ENCODE measurements at regions not wholly inside any gene's neighbourhood (a gene's known extent, or its start where the extent isn't known, plus 50 kb on each side); places are given as distances from the start of the nearest gene placed in this dataset.

DNA sequence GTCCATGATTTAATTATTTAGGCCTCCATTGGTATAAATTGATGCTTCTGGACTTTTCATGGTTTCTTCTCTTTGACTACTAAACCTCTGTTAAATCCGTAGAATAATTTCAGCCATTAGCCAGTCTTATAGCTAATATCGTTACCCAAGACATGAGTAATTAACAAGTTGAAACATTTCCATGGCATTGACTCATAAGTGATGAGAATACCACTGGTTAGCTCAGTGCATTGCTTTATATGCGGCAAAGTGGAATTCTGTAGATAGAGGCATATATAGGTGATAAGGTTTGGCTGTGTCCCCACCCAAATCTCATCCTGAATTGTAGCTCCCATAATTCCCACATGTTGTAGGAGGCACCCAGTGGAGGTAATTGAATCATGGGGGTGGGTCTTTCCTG lies 80.6 kb downstream of the VCX2 start:
- no peaks in the 10 kb centered on the region for H3K27me3 ChIP-seq (ENCODE audit: control insufficient read depth, low read length)
- H3K36me3 ChIP-seq (ENCODE audit: control insufficient read depth, low read length) = no peaks in the 10 kb centered on the region

DNA sequence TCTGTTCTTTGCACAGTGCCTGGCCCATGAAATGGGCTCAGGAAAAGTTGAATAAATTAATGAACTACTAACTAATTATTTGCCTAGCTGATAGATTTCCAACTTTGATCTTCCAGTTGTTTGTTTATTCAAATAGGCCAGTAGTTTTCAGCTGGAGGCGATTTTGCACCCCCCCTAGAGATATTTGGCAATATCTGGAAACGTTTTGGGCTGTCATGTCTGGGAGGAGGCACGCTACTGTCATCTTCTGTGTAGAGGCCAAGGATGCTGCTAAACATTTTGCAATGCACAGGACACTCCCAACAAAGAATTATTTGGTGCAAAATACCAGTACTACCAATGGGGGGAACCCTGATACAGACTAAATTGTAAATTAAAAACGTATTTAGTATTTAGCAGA lies 81.9 kb downstream of the VCX2 start:
- Histone ChIP-seq H3K4me1 (ENCODE audit: control insufficient read depth, low read length) (no peaks in the 10 kb centered on the region), H3K9me3 (ENCODE audit: control insufficient read depth, insufficient read depth, low read length) (no peaks in the 10 kb centered on the region), H3K27me3 (ENCODE audit: control insufficient read depth, low read length) (no peaks in the 10 kb centered on the region), H3K4me2 (ENCODE audit: low read length) (no peak overlapping the region), H3K9me2 (replicated peaks; ENCODE audit: control insufficient read depth, low read length) (no peaks in the 10 kb centered on the region), H3K27ac (ENCODE audit: low read depth, low read length) (no peak overlapping the region), H3K4me3 (ENCODE audit: low read length) (no peak overlapping the region), H3K36me3 (ENCODE audit: control insufficient read depth, low read length) (no peaks in the 10 kb centered on the region), H3F3A (ENCODE audit: control insufficient read depth, insufficient read depth) (no peaks in the 10 kb centered on the region), H3K79me2 (ENCODE audit: control insufficient read depth, low read length) (no peaks in the 10 kb centered on the region), H4K20me1 (ENCODE audit: control insufficient read depth, insufficient read depth, low read depth, low read length) (no peaks in the 10 kb centered on the region)
- TF ChIP-seq, protein P1, sequence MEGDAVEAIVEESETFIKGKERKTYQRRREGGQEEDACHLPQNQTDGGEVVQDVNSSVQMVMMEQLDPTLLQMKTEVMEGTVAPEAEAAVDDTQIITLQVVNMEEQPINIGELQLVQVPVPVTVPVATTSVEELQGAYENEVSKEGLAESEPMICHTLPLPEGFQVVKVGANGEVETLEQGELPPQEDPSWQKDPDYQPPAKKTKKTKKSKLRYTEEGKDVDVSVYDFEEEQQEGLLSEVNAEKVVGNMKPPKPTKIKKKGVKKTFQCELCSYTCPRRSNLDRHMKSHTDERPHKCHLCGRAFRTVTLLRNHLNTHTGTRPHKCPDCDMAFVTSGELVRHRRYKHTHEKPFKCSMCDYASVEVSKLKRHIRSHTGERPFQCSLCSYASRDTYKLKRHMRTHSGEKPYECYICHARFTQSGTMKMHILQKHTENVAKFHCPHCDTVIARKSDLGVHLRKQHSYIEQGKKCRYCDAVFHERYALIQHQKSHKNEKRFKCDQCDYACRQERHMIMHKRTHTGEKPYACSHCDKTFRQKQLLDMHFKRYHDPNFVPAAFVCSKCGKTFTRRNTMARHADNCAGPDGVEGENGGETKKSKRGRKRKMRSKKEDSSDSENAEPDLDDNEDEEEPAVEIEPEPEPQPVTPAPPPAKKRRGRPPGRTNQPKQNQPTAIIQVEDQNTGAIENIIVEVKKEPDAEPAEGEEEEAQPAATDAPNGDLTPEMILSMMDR (IDR thresholded peaks at IDR 0.05; ENCODE audit: low read depth, low read length, poor library complexity, severe bottlenecking) = no peak
- no peak for TF ChIP-seq EZH2phosphoT487 (IDR thresholded peaks at IDR 0.05; ENCODE audit: borderline replicate concordance, low read length)

More for the DNA sequence above, 80.6 kb downstream of the VCX2 start:
- Histone ChIP-seq H3K4me2 (ENCODE audit: low read length) (no peak overlapping the region), H3K4me1 (ENCODE audit: control insufficient read depth, low read length) (no peaks in the 10 kb centered on the region), H3K9me2 (replicated peaks; ENCODE audit: control insufficient read depth, low read length) (no peaks in the 10 kb centered on the region), H4K20me1 (ENCODE audit: control insufficient read depth, insufficient read depth, low read depth, low read length) (no peaks in the 10 kb centered on the region), H3K9me3 (ENCODE audit: control insufficient read depth, insufficient read depth, low read length) (no peaks in the 10 kb centered on the region), H3K27ac (ENCODE audit: low read depth, low read length) (no peak overlapping the region), H3K79me2 (ENCODE audit: control insufficient read depth, low read length) (no peaks in the 10 kb centered on the region), H3F3A (ENCODE audit: control insufficient read depth, insufficient read depth) (no peaks in the 10 kb centered on the region), H3K4me3 (ENCODE audit: low read length) (no peak overlapping the region)
- no peak for TF ChIP-seq EZH2phosphoT487 (IDR thresholded peaks at IDR 0.05; ENCODE audit: borderline replicate concordance, low read length)
- TF ChIP-seq, protein P1 (IDR thresholded peaks at IDR 0.05; ENCODE audit: low read depth, low read length, poor library complexity, severe bottlenecking) = no peak

DNA sequence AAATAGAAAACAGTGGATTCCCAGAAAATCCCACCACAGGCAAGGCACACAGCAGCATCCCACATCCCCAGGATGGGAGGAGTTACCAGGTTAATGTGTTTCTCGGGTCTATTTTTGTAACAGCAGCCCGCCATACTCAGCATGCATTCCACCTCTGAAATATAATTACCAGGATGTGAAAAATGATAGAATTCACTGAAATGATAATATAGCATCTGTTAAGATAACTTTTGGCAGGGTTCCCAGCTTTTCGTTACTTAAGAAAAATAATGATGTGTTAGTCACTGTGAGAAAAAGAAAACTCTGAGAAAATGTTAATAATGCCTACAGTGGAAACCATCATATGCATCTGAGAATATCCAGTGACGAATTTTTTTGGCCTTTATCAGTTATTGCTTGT lies 87.1 kb downstream of the VCX2 start:
- no peak for TF ChIP-seq EZH2phosphoT487 (IDR thresholded peaks at IDR 0.05; ENCODE audit: borderline replicate concordance, low read length)
- TF ChIP-seq, protein P1 (IDR thresholded peaks at IDR 0.05; ENCODE audit: low read depth, low read length, poor library complexity, severe bottlenecking) = no peak

DNA sequence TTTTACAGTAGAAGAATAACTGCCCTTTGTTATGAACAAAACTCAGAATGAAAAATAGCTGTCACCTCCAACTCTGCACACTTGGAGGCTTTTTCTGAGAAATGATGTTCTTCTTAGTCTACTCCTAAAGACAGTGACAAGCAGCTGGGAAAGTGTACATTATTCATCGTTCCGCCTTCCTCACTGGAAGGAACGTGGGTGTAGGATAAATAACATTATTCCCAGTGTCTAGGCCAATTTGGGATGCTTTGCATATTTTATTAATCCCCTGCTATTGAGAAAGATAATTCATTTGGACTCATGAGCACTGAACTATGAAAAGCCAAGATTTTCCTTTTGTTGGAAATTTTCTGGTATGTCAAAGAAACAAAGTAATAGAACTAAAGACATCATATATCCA lies 87.8 kb downstream of the VCX2 start:
- H3K4me2 ChIP-seq (ENCODE audit: low read length) = no peak overlapping the region
- H3K27me3 ChIP-seq (ENCODE audit: control insufficient read depth, low read length) = no peaks in the 10 kb centered on the region

More for the DNA sequence above, 87.1 kb downstream of the VCX2 start:
- H3K9me3 ChIP-seq (ENCODE audit: control insufficient read depth, insufficient read depth, low read length) = no peaks in the 10 kb centered on the region
- H3K27me3 ChIP-seq (ENCODE audit: control insufficient read depth, low read length) = no peaks in the 10 kb centered on the region
- H3K4me2 ChIP-seq (ENCODE audit: low read length) = no peak overlapping the region
- H3K79me2 ChIP-seq (ENCODE audit: control insufficient read depth, low read length) = no peaks in the 10 kb centered on the region
- no peaks in the 10 kb centered on the region for H3K4me1 ChIP-seq (ENCODE audit: control insufficient read depth, low read length)
- H4K20me1 ChIP-seq (ENCODE audit: control insufficient read depth, insufficient read depth, low read depth, low read length) = no peaks in the 10 kb centered on the region
- H3K4me3 ChIP-seq (ENCODE audit: low read length) = no peak overlapping the region
- H3K36me3 ChIP-seq (ENCODE audit: control insufficient read depth, low read length) = no peaks in the 10 kb centered on the region
- no peaks in the 10 kb centered on the region for H3K9me2 ChIP-seq (replicated peaks; ENCODE audit: control insufficient read depth, low read length)
- H3K27ac ChIP-seq (ENCODE audit: low read depth, low read length) = no peak overlapping the region
- no peaks in the 10 kb centered on the region for H3F3A ChIP-seq (ENCODE audit: control insufficient read depth, insufficient read depth)

More for the DNA sequence above, 87.8 kb downstream of the VCX2 start:
- Histone ChIP-seq H3F3A (ENCODE audit: control insufficient read depth, insufficient read depth) (no peaks in the 10 kb centered on the region), H3K79me2 (ENCODE audit: control insufficient read depth, low read length) (no peaks in the 10 kb centered on the region), H3K4me1 (ENCODE audit: control insufficient read depth, low read length) (no peaks in the 10 kb centered on the region), H3K9me2 (replicated peaks; ENCODE audit: control insufficient read depth, low read length) (no peaks in the 10 kb centered on the region), H3K36me3 (ENCODE audit: control insufficient read depth, low read length) (no peaks in the 10 kb centered on the region), H3K9me3 (ENCODE audit: control insufficient read depth, insufficient read depth, low read length) (no peaks in the 10 kb centered on the region), H3K27ac (ENCODE audit: low read depth, low read length) (no peak overlapping the region), H3K4me3 (ENCODE audit: low read length) (no peak overlapping the region), H4K20me1 (ENCODE audit: control insufficient read depth, insufficient read depth, low read depth, low read length) (no peaks in the 10 kb centered on the region)
- TF ChIP-seq, protein P1 (IDR thresholded peaks at IDR 0.05; ENCODE audit: low read depth, low read length, poor library complexity, severe bottlenecking) = no peak
- TF ChIP-seq EZH2phosphoT487 (IDR thresholded peaks at IDR 0.05; ENCODE audit: borderline replicate concordance, low read length) = no peak
